ENCODE measurements at regions not wholly inside any gene's neighbourhood (a gene's known extent, or its start where the extent isn't known, plus 50 kb on each side); places are given as distances from the start of the nearest gene placed in this dataset.

DNA sequence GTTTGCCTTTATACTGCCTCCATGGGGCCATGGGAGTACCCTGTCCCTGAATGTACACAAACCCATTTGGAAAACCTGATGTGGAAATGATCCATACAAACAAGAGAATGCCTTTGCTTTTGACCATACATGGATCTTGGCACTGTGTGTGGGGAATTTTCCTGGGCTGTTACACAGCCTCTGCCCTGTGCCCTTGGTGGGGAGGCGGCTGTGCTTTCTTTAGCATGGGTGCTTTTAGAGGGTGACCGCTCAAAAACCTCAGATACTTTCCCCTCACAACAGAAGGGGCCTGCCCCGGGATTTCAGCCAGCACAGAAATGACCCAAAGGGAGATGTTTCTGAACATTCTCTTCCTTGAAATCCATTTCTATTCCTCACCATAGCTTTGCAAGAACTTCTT is 194.8 kb downstream of the LMO4 start:
- H3K4me1 Mint-ChIP-seq (ENCODE audit: low read depth), result no peaks in the 10 kb centered on the region
- H3K36me3 Mint-ChIP-seq (ENCODE audit: low read depth), result no peaks in the 10 kb centered on the region
- no peaks in the 10 kb centered on the region for H3K9me3 Mint-ChIP-seq
- no peak for DNase-seq (ENCODE audit: low spot score)
- H3K27me3 Mint-ChIP-seq (ENCODE audit: insufficient read depth), result no peaks in the 10 kb centered on the region
- intact Hi-C loops (cut with micrococcal nuclease), result no loop called here
- no peak overlapping the region for H3K27ac Mint-ChIP-seq
- H3K4me3 Mint-ChIP-seq, result no peak overlapping the region

GRCh38 chr1:87524021-87524754 is 195.5 kb downstream of the LMO4 start:
- Mint-ChIP-seq H3K36me3 (ENCODE audit: low read depth) (no peaks in the 10 kb centered on the region), H3K9me3 (no peaks in the 10 kb centered on the region), H3K27ac (no peak overlapping the region), H3K27me3 (ENCODE audit: insufficient read depth) (no peaks in the 10 kb centered on the region), H3K4me1 (ENCODE audit: low read depth) (no peaks in the 10 kb centered on the region), H3K4me3 (no peak overlapping the region)
- intact Hi-C loops (cut with micrococcal nuclease), result no loop called here
- no peak for DNase-seq (ENCODE audit: low spot score)

DNA sequence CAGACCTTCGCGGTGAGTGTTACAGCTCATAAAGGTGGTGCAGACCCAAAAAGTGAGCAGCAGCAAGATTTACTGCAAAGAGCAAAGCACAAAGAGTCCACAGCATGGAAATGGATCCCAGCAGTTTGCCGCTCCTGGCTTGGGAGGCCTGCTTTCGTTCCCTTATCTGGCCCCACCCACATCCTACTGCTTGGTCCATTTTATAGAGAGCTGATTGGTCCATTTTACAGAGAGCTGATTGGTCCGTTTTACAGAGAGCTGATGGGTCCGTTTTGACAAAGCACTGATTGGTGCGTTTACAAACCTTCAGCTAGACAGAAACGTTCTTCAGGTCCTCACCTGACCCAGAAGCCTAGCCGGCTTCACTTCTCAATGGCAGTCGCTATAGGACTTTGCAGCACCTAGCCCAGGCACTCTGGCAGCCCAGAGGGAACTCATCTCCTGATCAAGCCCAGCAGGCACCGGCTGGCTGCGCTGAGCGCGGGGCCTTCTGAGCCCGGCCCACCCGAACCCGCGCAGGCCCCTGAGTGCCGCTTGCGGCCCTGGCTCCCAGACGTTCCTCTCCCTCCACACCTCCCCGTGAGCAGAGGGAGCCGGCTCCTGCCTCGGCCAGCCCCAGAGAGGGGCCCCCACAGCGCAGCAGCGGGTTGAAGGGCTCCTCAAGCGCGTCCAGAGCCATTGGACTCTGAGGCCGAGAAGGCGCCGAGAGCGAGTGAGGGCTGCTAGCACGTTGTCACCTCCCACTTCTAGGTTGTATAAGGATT is 200.3 kb downstream of the LMO4 start:
- no peaks in the 10 kb centered on the region for H3K27me3 Mint-ChIP-seq (ENCODE audit: insufficient read depth)
- H3K9me3 Mint-ChIP-seq, result no peaks in the 10 kb centered on the region
- H3K36me3 Mint-ChIP-seq (ENCODE audit: low read depth), result no peaks in the 10 kb centered on the region
- H3K4me1 Mint-ChIP-seq (ENCODE audit: low read depth), result no peaks in the 10 kb centered on the region
- H3K27ac Mint-ChIP-seq, result no peak overlapping the region
- DNase-seq (ENCODE audit: low spot score), result no peak
- intact Hi-C loops (cut with micrococcal nuclease), result no loop called here
- H3K4me3 Mint-ChIP-seq, result no peak overlapping the region

GRCh38 chr1:87530042-87530807 is 201.5 kb downstream of the LMO4 start:
- no peak for DNase-seq (ENCODE audit: low spot score)
- Mint-ChIP-seq H3K4me1 (ENCODE audit: low read depth) (no peaks in the 10 kb centered on the region), H3K4me3 (no peak overlapping the region), H3K36me3 (ENCODE audit: low read depth) (no peaks in the 10 kb centered on the region), H3K27ac (no peak overlapping the region), H3K9me3 (no peaks in the 10 kb centered on the region), H3K27me3 (ENCODE audit: insufficient read depth) (no peaks in the 10 kb centered on the region)
- intact Hi-C loops (cut with micrococcal nuclease), result no loop called here

DNA sequence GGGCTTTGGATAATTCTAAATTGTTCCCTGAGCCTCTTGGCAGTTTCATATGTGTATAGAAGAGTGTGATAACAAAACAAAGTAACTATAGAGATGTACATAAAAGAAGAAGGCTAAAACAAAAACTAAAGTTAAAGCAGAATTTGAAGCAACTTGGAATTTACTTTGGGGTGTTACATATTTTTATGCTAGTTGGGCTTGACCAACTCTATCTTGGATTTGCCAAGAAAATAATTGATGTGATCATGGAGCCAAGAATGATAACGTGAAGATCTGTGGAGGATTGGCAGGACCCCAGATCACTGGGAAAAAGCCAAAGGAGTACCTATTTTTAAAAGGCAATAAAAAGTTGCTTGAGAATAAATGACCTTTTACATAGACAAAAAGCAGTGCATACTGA is 206.9 kb downstream of the LMO4 start:
- Mint-ChIP-seq H3K36me3 (ENCODE audit: low read depth) (no peaks in the 10 kb centered on the region), H3K27me3 (ENCODE audit: insufficient read depth) (no peaks in the 10 kb centered on the region), H3K27ac (no peak overlapping the region), H3K9me3 (no peaks in the 10 kb centered on the region), H3K4me1 (ENCODE audit: low read depth) (no peaks in the 10 kb centered on the region), H3K4me3 (no peak overlapping the region)
- intact Hi-C loops (cut with micrococcal nuclease), result no loop called here
- DNase-seq (ENCODE audit: low spot score), result no peak

- intact Hi-C loops (cut with micrococcal nuclease), result no loop called here
- H3K27me3 Mint-ChIP-seq (ENCODE audit: insufficient read depth), result no peaks in the 10 kb centered on the region
- H3K27ac Mint-ChIP-seq, result no peak overlapping the region
- no peaks in the 10 kb centered on the region for H3K4me1 Mint-ChIP-seq (ENCODE audit: low read depth)
- no peak for DNase-seq (ENCODE audit: low spot score)
- H3K36me3 Mint-ChIP-seq (ENCODE audit: low read depth), result no peaks in the 10 kb centered on the region
- no peak overlapping the region for H3K4me3 Mint-ChIP-seq
- H3K9me3 Mint-ChIP-seq, result peaks cover 20% of the 10 kb centered on the region
These were observed 210.5 kb downstream of the LMO4 start for GRCh38 chr1:87539147-87539546.

DNA sequence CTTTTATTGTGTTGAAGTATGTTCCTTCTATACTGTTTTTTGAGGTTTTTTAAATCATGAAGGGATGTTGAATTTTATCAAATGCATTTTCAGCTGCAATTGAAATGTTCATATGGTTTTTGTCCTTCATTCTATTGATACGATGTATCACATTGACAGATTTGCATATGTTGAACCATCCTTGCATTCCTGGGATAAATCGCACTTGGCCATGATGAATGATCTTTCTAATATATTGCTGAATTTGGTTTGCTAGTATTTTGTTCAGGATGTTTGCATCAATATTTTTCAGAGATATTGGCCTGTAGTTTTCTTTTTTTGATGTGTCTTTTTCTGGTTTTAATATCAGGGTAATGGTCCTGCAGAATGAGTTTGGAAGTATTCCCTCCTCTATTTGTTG is 214.0 kb downstream of the LMO4 start:
- Mint-ChIP-seq H3K27ac (no peak overlapping the region), H3K4me1 (ENCODE audit: low read depth) (no peaks in the 10 kb centered on the region), H3K4me3 (no peak overlapping the region), H3K9me3 (peaks cover 23% of the 10 kb centered on the region), H3K36me3 (ENCODE audit: low read depth) (no peaks in the 10 kb centered on the region), H3K27me3 (ENCODE audit: insufficient read depth) (no peaks in the 10 kb centered on the region)
- no peak for DNase-seq (ENCODE audit: low spot score)
- intact Hi-C loops (cut with micrococcal nuclease), result no loop called here

- Mint-ChIP-seq H3K4me1 (ENCODE audit: low read depth) (no peaks in the 10 kb centered on the region), H3K27ac (no peak overlapping the region), H3K36me3 (ENCODE audit: low read depth) (no peaks in the 10 kb centered on the region), H3K4me3 (no peak overlapping the region), H3K9me3 (no peaks in the 10 kb centered on the region), H3K27me3 (ENCODE audit: insufficient read depth) (peaks cover 3% of the 10 kb centered on the region)
- intact Hi-C loops (cut with micrococcal nuclease), result no loop called here
- no peak for DNase-seq (ENCODE audit: low spot score)
These were observed 221.1 kb downstream of the LMO4 start for GRCh38 chr1:87549738-87550137.

- Mint-ChIP-seq H3K9me3 (no peaks in the 10 kb centered on the region), H3K4me3 (no peak overlapping the region), H3K27me3 (ENCODE audit: insufficient read depth) (peaks cover 3% of the 10 kb centered on the region), H3K4me1 (ENCODE audit: low read depth) (no peaks in the 10 kb centered on the region), H3K27ac (no peak overlapping the region), H3K36me3 (ENCODE audit: low read depth) (no peaks in the 10 kb centered on the region)
- intact Hi-C loops (cut with micrococcal nuclease), result no loop called here
- DNase-seq (ENCODE audit: low spot score), result no peak
These were observed 224.8 kb downstream of the LMO4 start for GRCh38 chr1:87553511-87553910.

- Mint-ChIP-seq H3K27ac (no peak overlapping the region), H3K4me1 (ENCODE audit: low read depth) (no peaks in the 10 kb centered on the region), H3K4me3 (no peak overlapping the region), H3K27me3 (ENCODE audit: insufficient read depth) (peaks cover 3% of the 10 kb centered on the region), H3K36me3 (ENCODE audit: low read depth) (no peaks in the 10 kb centered on the region), H3K9me3 (no peaks in the 10 kb centered on the region)
- intact Hi-C loops (cut with micrococcal nuclease), result no loop called here
- no peak for DNase-seq (ENCODE audit: low spot score)
These were observed 226.7 kb downstream of the LMO4 start for GRCh38 chr1:87555366-87555765.

GRCh38 chr1:87556326-87556725 is 227.6 kb downstream of the LMO4 start:
- H3K9me3 Mint-ChIP-seq, result no peaks in the 10 kb centered on the region
- H3K4me3 Mint-ChIP-seq, result no peak overlapping the region
- no peak for DNase-seq (ENCODE audit: low spot score)
- peaks cover 3% of the 10 kb centered on the region for H3K27me3 Mint-ChIP-seq (ENCODE audit: insufficient read depth)
- no peaks in the 10 kb centered on the region for H3K36me3 Mint-ChIP-seq (ENCODE audit: low read depth)
- no peaks in the 10 kb centered on the region for H3K4me1 Mint-ChIP-seq (ENCODE audit: low read depth)
- intact Hi-C loops (cut with micrococcal nuclease), result no loop called here
- H3K27ac Mint-ChIP-seq, result no peak overlapping the region

DNA sequence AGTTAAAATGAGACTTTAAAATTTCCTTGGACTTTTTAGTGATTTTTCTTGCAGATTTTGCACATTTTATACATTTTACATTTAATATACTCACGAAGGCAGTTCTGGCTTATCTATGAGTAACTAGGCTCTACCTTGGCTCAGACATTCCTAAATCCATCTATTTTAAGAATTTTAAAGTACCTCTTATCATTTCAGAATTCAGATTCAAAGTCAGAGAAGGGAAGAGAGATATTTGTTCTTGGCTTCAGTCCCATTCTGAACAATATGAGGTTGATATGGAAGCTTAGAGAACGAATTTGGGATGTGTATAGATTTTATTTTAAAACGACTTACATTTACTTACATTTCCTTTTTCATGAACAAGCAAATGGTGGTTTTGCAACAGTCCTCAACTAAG is 230.2 kb downstream of the LMO4 start:
- intact Hi-C loops (cut with micrococcal nuclease), result no loop called here

DNA sequence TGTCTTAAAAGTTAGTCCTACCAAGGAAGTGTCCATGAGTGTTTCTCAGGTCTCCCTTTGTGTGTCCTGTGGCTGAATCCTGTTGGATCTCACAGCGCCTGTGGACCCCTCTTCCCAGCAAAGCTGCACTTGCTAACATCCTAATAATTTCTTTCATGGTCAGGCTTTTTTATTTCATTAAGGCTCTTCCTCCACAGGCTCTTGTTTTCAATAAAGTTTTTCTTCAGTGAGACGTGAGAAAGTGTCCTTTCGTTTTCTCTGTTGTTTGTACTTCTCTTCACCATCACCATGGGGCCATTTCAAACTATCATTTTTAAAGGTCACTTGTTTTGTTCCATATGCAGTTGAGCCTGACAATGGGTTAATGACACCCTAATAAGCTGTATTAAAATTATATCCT is 231.5 kb downstream of the LMO4 start:
- no peaks in the 10 kb centered on the region for H3K9me3 Mint-ChIP-seq
- no peak overlapping the region for H3K4me3 Mint-ChIP-seq
- intact Hi-C loops (cut with micrococcal nuclease), result no loop called here
- H3K27ac Mint-ChIP-seq, result no peak overlapping the region
- H3K36me3 Mint-ChIP-seq (ENCODE audit: low read depth), result no peaks in the 10 kb centered on the region
- no peaks in the 10 kb centered on the region for H3K4me1 Mint-ChIP-seq (ENCODE audit: low read depth)
- no peak for DNase-seq (ENCODE audit: low spot score)
- no peaks in the 10 kb centered on the region for H3K27me3 Mint-ChIP-seq (ENCODE audit: insufficient read depth)

More for the DNA sequence above, 230.2 kb downstream of the LMO4 start:
- Mint-ChIP-seq H3K9me3 (no peaks in the 10 kb centered on the region), H3K4me1 (ENCODE audit: low read depth) (no peaks in the 10 kb centered on the region), H3K27me3 (ENCODE audit: insufficient read depth) (peaks cover 3% of the 10 kb centered on the region), H3K4me3 (no peak overlapping the region), H3K27ac (no peak overlapping the region), H3K36me3 (ENCODE audit: low read depth) (no peaks in the 10 kb centered on the region)
- DNase-seq (ENCODE audit: low spot score), result no peak

Measured in activated T-helper 1 cell treated with anti-CD3 and anti-CD28 coated beads, Interleukin-12 subunit alpha, Interleukin-12 subunit beta, Interleukin-2, Interleukin-4 antibody, amounts not matched to agents 30 ng/mL and 10 ng/mL and 1 ng/mL, durations not matched to agents 14 hours and 24 hours and 36 hours (primary cell).